Peyer's patch (tissue), 4 donors: ENCODE measurements at regions not wholly inside any gene's neighbourhood (a gene's known extent, or its start where the extent isn't known, plus 50 kb on each side); places are given as distances from the start of the nearest gene placed in this dataset.

Experiments
- POLR2A ChIP-seq, 2 donors: fragments of 450-650 bp; IDR thresholded peaks; one replicate each; pipeline ENCODE4 v1.5.1; 2017; ENCODE audit warnings: antibody characterized with exemption in 2 of 2, mild to moderate bottlenecking in 2 of 2, moderate library complexity in 2 of 2
- TF ChIP-seq, protein P1 (sequence below), 6 experiments: fragments of 450-650 bp in 4 of 6; fragments of 200-600 bp in 2 of 6; sonication (generic) in 1 of 6; IDR thresholded peaks; one replicate each; pipeline ENCODE4 v1.5.1; 2017 to 2019; ENCODE audit warnings: antibody characterized with exemption in 6 of 6, mild to moderate bottlenecking in 3 of 6, moderate library complexity in 1 of 6

DNA sequence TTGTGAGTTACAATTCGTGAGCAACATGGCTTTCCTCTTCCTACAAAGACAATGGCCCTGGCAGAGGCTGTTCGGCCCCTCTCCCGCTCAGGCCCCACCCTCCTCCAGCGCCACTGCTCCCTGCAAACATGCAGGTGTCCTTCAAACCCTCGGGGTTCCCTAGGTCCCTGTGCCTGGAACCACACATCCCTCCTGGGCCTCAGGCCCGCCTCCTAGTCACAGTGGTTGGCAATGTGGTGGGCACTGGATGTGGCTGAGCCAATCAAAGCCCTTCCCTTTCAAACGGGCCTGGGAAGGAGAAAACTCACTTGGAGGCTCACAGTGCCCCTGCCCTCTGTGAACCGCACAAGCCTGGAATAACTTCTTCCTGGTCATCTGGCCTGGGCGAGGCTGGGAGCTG is 147.2 kb downstream of the TFAP2C start:
- TF ChIP-seq, protein P1, sequence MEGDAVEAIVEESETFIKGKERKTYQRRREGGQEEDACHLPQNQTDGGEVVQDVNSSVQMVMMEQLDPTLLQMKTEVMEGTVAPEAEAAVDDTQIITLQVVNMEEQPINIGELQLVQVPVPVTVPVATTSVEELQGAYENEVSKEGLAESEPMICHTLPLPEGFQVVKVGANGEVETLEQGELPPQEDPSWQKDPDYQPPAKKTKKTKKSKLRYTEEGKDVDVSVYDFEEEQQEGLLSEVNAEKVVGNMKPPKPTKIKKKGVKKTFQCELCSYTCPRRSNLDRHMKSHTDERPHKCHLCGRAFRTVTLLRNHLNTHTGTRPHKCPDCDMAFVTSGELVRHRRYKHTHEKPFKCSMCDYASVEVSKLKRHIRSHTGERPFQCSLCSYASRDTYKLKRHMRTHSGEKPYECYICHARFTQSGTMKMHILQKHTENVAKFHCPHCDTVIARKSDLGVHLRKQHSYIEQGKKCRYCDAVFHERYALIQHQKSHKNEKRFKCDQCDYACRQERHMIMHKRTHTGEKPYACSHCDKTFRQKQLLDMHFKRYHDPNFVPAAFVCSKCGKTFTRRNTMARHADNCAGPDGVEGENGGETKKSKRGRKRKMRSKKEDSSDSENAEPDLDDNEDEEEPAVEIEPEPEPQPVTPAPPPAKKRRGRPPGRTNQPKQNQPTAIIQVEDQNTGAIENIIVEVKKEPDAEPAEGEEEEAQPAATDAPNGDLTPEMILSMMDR (IDR thresholded peaks at IDR 0.05): no peak
- TF ChIP-seq POLR2A (IDR thresholded peaks at IDR 0.05): no peak
